SU-DHL-6 (cell line): ENCODE measurements at regions not wholly inside any gene's neighbourhood (a gene's known extent, or its start where the extent isn't known, plus 50 kb on each side); places are given as distances from the start of the nearest gene placed in this dataset.

Experiments used
- H2AFZ ChIP-seq: fragments of 200-600 bp; sonication (generic); 2 replicates; pipeline ENCODE4 v1.6.1; 2014; ENCODE audit warnings: low read depth, mild to moderate bottlenecking, moderate library complexity, mixed read lengths, antibody characterized with exemption, low read length; ENCODE audit not compliant: severe bottlenecking
- H3F3A ChIP-seq: fragments of 200-600 bp; shearing (Covaris generic); 2 replicates; pipeline ENCODE4 v1.6.0; 2016; ENCODE audit warnings: antibody characterized with exemption, mild to moderate bottlenecking; ENCODE audit not compliant: insufficient read depth
- H3K27ac ChIP-seq: fragments of 200-600 bp; sonication (generic); 2 replicates; pipeline ENCODE4 v1.5.1; 2016; ENCODE audit warnings: low read depth, mild to moderate bottlenecking, low read length, moderate library complexity, mixed read lengths
- H3K27me3 ChIP-seq: fragments of 200-600 bp; sonication (generic), shearing (Covaris generic); 2 replicates; pipeline ENCODE4 v1.6.0; 2014; ENCODE audit warnings: mild to moderate bottlenecking, low read length
- H3K36me3 ChIP-seq: fragments of 200-600 bp; sonication (generic); 2 replicates; pipeline ENCODE4 v1.6.1; 2014; ENCODE audit warnings: mild to moderate bottlenecking, low read length, mixed read lengths
- H3K4me2 ChIP-seq: fragments of 300-600, 200-600 bp; shearing (Covaris generic), sonication (generic); 2 replicates; pipeline ENCODE4 v1.6.0; 2014; ENCODE audit warnings: low read length, low read depth, mild to moderate bottlenecking; ENCODE audit not compliant: poor library complexity, severe bottlenecking
- H3K4me3 ChIP-seq: fragments of 200-600 bp; sonication (generic); 2 replicates; pipeline ENCODE4 v1.5.1; 2014; ENCODE audit warnings: antibody characterized with exemption, low read length, mild to moderate bottlenecking, mixed read lengths; ENCODE audit not compliant: insufficient read depth, poor library complexity, severe bottlenecking
- H3K79me2 ChIP-seq: fragments of 200-600 bp; sonication (generic); 2 replicates; pipeline ENCODE4 v1.6.1; 2014; ENCODE audit warnings: mild to moderate bottlenecking, low read length, moderate library complexity; ENCODE audit not compliant: insufficient read depth
- H3K9ac ChIP-seq: fragments of 200-600 bp; sonication (generic); 2 replicates; pipeline ENCODE4 v1.7.0; 2014; ENCODE audit warnings: mild to moderate bottlenecking, low read length
- H3K9me2 ChIP-seq: fragments of 200-600 bp; sonication (generic); replicated peaks from 2 replicates; pipeline ENCODE4 v1.6.1; 2014; ENCODE audit warnings: low read length; ENCODE audit not compliant: insufficient read depth
- H3K9me3 ChIP-seq: fragments of 200-600 bp; sonication (generic); 2 replicates; pipeline ENCODE4 v1.6.1; 2014; ENCODE audit warnings: low read length, mixed read lengths; ENCODE audit not compliant: insufficient read depth
- H4K20me1 ChIP-seq: fragments of 200-600 bp; sonication (generic); 2 replicates; pipeline ENCODE4 v1.6.1; 2014; ENCODE audit warnings: low read depth, mild to moderate bottlenecking, antibody characterized with exemption, low read length, moderate library complexity, mixed read lengths
- EZH2phosphoT487 ChIP-seq: fragments of 200-600 bp; sonication (generic), shearing (Covaris generic); conservative IDR thresholded peaks from 2 replicates; pipeline ENCODE4 v1.6.1; 2018; ENCODE audit warnings: mild to moderate bottlenecking, antibody characterized with exemption, low read length, moderate library complexity, mixed read lengths
- TF ChIP-seq, protein P1 (sequence below): fragments of 200-600 bp; sonication (generic); IDR thresholded peaks from one replicate; pipeline ENCODE4 v1.5.1; 2017; ENCODE audit warnings: antibody characterized with exemption, mild to moderate bottlenecking, low read length, moderate library complexity; ENCODE audit not compliant: insufficient read depth, poor library complexity, severe bottlenecking

- Histone ChIP-seq H3F3A (no peaks in the 10 kb centered on the region), H2AFZ (no peak overlapping the region), H3K27ac (no peak overlapping the region), H3K9ac (no peak overlapping the region), H3K36me3 (no peaks in the 10 kb centered on the region), H3K4me3 (no peak overlapping the region), H3K9me2 (no peaks in the 10 kb centered on the region), H3K79me2 (no peaks in the 10 kb centered on the region), H3K4me2 (no peak overlapping the region), H4K20me1 (no peaks in the 10 kb centered on the region), H3K9me3 (no peaks in the 10 kb centered on the region), H3K27me3 (no peaks in the 10 kb centered on the region)
- TF ChIP-seq, protein P1, sequence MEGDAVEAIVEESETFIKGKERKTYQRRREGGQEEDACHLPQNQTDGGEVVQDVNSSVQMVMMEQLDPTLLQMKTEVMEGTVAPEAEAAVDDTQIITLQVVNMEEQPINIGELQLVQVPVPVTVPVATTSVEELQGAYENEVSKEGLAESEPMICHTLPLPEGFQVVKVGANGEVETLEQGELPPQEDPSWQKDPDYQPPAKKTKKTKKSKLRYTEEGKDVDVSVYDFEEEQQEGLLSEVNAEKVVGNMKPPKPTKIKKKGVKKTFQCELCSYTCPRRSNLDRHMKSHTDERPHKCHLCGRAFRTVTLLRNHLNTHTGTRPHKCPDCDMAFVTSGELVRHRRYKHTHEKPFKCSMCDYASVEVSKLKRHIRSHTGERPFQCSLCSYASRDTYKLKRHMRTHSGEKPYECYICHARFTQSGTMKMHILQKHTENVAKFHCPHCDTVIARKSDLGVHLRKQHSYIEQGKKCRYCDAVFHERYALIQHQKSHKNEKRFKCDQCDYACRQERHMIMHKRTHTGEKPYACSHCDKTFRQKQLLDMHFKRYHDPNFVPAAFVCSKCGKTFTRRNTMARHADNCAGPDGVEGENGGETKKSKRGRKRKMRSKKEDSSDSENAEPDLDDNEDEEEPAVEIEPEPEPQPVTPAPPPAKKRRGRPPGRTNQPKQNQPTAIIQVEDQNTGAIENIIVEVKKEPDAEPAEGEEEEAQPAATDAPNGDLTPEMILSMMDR = no peak
- TF ChIP-seq EZH2phosphoT487 = no peak
These were observed 115.8 kb downstream of the KLF5 start for GRCh38 chr13:73174521-73175010.

GRCh38 chr13:73173279-73173811, 114.5 kb downstream of the KLF5 start:
- H3K4me3 ChIP-seq = no peak overlapping the region
- H3K9me3 ChIP-seq = no peaks in the 10 kb centered on the region
- H3K27ac ChIP-seq = no peak overlapping the region
- H3K9ac ChIP-seq = no peak overlapping the region
- H3K4me2 ChIP-seq = no peak overlapping the region
- H3K36me3 ChIP-seq = no peaks in the 10 kb centered on the region
- H3K79me2 ChIP-seq = no peaks in the 10 kb centered on the region
- no peak overlapping the region for H2AFZ ChIP-seq
- no peaks in the 10 kb centered on the region for H3K9me2 ChIP-seq
- H3K27me3 ChIP-seq = no peaks in the 10 kb centered on the region
- H3F3A ChIP-seq = no peaks in the 10 kb centered on the region
- H4K20me1 ChIP-seq = no peaks in the 10 kb centered on the region
- no peak for TF ChIP-seq EZH2phosphoT487
- TF ChIP-seq, protein P1 = no peak

GRCh38 chr13:73171926-73172325, 113.1 kb downstream of the KLF5 start:
- no peaks in the 10 kb centered on the region for H3K27me3 ChIP-seq
- H3K4me3 ChIP-seq = no peak overlapping the region
- no peak overlapping the region for H3K27ac ChIP-seq
- H3K9ac ChIP-seq = no peak overlapping the region
- no peaks in the 10 kb centered on the region for H3F3A ChIP-seq
- H3K79me2 ChIP-seq = no peaks in the 10 kb centered on the region
- no peak overlapping the region for H3K4me2 ChIP-seq
- no peaks in the 10 kb centered on the region for H3K9me2 ChIP-seq
- H3K9me3 ChIP-seq = no peaks in the 10 kb centered on the region
- TF ChIP-seq, protein P1 = no peak
- TF ChIP-seq EZH2phosphoT487 = no peak
- H4K20me1 ChIP-seq = no peaks in the 10 kb centered on the region
- no peaks in the 10 kb centered on the region for H3K36me3 ChIP-seq
- no peak overlapping the region for H2AFZ ChIP-seq

- Histone ChIP-seq H2AFZ (no peak overlapping the region), H3K4me3 (no peak overlapping the region), H3F3A (no peaks in the 10 kb centered on the region), H3K9ac (no peak overlapping the region), H3K9me2 (no peaks in the 10 kb centered on the region), H3K27me3 (no peaks in the 10 kb centered on the region), H3K27ac (no peak overlapping the region), H3K79me2 (no peaks in the 10 kb centered on the region), H3K36me3 (no peaks in the 10 kb centered on the region), H4K20me1 (no peaks in the 10 kb centered on the region), H3K4me2 (no peak overlapping the region), H3K9me3 (no peaks in the 10 kb centered on the region)
- no peak for TF ChIP-seq EZH2phosphoT487
- TF ChIP-seq, protein P1 = no peak
These were observed 112.5 kb downstream of the KLF5 start for GRCh38 chr13:73171271-73171682.
